ENCODE measurements at regions not wholly inside any gene's neighbourhood (a gene's known extent, or its start where the extent isn't known, plus 50 kb on each side); places are given as distances from the start of the nearest gene placed in this dataset.

GRCh38 chr18:8498905-8499304 is 110.3 kb upstream of the RAB12 start:
- TF ChIP-seq CTCF (IDR thresholded peaks at IDR 0.05; ENCODE audit: insufficient read depth, missing control alignments), result no peak
- FAIRE-seq, result no peak
- DNase-seq (ENCODE audit: insufficient read length, low spot score), result no peak

- no peak for FAIRE-seq
- TF ChIP-seq CTCF (IDR thresholded peaks at IDR 0.05; ENCODE audit: insufficient read depth, missing control alignments), result no peak
- no peak for DNase-seq (ENCODE audit: insufficient read length, low spot score)
Measured at GRCh38 chr18:8499810-8500675, 109.2 kb upstream of the RAB12 start.

GRCh38 chr18:8501044-8501443 is 108.2 kb upstream of the RAB12 start:
- DNase-seq (ENCODE audit: insufficient read length, low spot score) (no peak), FAIRE-seq (no peak)
- no peak for TF ChIP-seq CTCF (IDR thresholded peaks at IDR 0.05; ENCODE audit: insufficient read depth, missing control alignments)

- no peak for TF ChIP-seq CTCF (IDR thresholded peaks at IDR 0.05; ENCODE audit: insufficient read depth, missing control alignments)
- no peak for FAIRE-seq
Measured at GRCh38 chr18:8503248-8503647, 106.0 kb upstream of the RAB12 start.

GRCh38 chr18:8504424-8504823 is 104.8 kb upstream of the RAB12 start:
- no peak for FAIRE-seq

More at GRCh38 chr18:8503248-8503647, 106.0 kb upstream of the RAB12 start:
- DNase-seq (ENCODE audit: insufficient read length, low spot score), result no peak

GRCh38 chr18:8504880-8505435 is 104.3 kb upstream of the RAB12 start:
- DNase-seq (ENCODE audit: insufficient read length, low spot score) (no peak), FAIRE-seq (no peak)
- TF ChIP-seq CTCF (IDR thresholded peaks at IDR 0.05; ENCODE audit: insufficient read depth, missing control alignments), result no peak

More at GRCh38 chr18:8504424-8504823, 104.8 kb upstream of the RAB12 start:
- DNase-seq (ENCODE audit: insufficient read length, low spot score), result no peak
- no peak for TF ChIP-seq CTCF (IDR thresholded peaks at IDR 0.05; ENCODE audit: insufficient read depth, missing control alignments)
